Brain microvascular endothelial cell (primary cell): ENCODE measurements at regions not wholly inside any gene's neighbourhood (a gene's known extent, or its start where the extent isn't known, plus 50 kb on each side); places are given as distances from the start of the nearest gene placed in this dataset.

Experiments used
- DNase-seq: peaks from one replicate; pipeline ENCODE4 v3.0.0-alpha.2; 2020
- H3K27ac ChIP-seq: fragments of 250-450 bp; sonication (Bioruptor Pico); 2 replicates; pipeline ENCODE4 v1.5.1; 2020; ENCODE audit warnings: mild to moderate bottlenecking, moderate library complexity
- H3K27me3 ChIP-seq: fragments of 250-450 bp; sonication (Bioruptor Pico); replicated peaks from 2 replicates; pipeline ENCODE4 v1.5.1; 2020; ENCODE audit warnings: mild to moderate bottlenecking
- H3K36me3 ChIP-seq: fragments of 250-450 bp; sonication (Bioruptor Pico); replicated peaks from 2 replicates; pipeline ENCODE4 v1.5.1; 2020; ENCODE audit warnings: mild to moderate bottlenecking
- H3K4me3 ChIP-seq: 2 replicates; pipeline ENCODE4 v1.5.1; 2011; ENCODE audit warnings: low read depth, mild to moderate bottlenecking, control low read depth, low read length, moderate library complexity
- CTCF ChIP-seq: IDR thresholded peaks from 2 replicates; pipeline ENCODE4 v1.5.1; 2011; ENCODE audit warnings: low read depth, mild to moderate bottlenecking, moderate library complexity, low read length, control low read depth, inconsistent platforms; ENCODE audit errors: missing control alignments
- in situ Hi-C: cut with HindIII; loops from 2 replicates; pipeline ENCODE4 v1.10.0; 2017; ENCODE audit warnings: low sequenced_read_pairs, low pct_ligation_motif_present

DNA sequence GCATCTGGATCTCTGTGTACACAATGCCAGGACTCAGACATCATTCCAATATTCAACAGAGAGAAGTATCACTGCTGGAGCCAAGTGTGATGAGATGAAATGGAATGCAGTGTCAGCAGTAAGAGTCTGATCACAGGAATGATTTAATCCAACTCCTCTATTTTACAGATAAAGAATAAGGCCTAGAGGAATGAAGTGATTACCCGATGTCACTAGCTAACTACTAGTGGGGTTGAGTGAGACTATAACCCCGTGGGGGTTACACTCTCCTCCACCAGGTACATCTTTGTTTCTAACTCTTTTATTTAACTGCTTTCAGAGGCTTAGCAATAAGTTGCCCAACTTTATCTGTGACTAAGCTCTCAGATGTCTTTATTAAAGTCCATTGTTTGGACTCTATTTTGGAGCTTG lies 94.2 kb upstream of the FAT3 start:
- Histone ChIP-seq H3K27ac (no peak overlapping the region), H3K4me3 (no peak overlapping the region), H3K27me3 (no peaks in the 10 kb centered on the region), H3K36me3 (no peaks in the 10 kb centered on the region)
- no peak for TF ChIP-seq CTCF
- DNase-seq: peak; percentile 24
- in situ Hi-C loops: no loop called here

DNA sequence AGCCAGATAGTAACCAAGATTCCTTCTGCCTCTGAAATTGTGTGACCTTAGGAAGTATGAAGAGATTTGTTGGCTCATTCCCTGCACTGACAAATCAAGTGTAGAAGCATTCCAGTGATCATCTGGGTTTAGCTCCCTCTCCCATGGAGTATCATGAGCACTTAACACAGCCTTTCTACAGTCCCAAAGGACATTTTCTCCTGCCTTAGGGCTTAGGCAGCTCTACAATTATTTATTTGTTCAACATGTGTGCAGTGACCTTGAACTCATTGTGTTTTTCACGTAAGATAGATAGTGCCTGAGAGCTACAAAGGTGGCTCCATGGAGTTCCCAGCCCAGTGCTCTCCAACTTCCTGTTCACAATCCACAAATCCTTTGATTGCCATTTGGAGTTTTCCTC lies 94.8 kb upstream of the FAT3 start:
- Histone ChIP-seq H3K36me3 (no peaks in the 10 kb centered on the region), H3K27ac (no peak overlapping the region), H3K4me3 (no peak overlapping the region), H3K27me3 (no peaks in the 10 kb centered on the region)
- DNase-seq: no peak
- in situ Hi-C loops: no loop called here
- TF ChIP-seq CTCF: no peak

DNA sequence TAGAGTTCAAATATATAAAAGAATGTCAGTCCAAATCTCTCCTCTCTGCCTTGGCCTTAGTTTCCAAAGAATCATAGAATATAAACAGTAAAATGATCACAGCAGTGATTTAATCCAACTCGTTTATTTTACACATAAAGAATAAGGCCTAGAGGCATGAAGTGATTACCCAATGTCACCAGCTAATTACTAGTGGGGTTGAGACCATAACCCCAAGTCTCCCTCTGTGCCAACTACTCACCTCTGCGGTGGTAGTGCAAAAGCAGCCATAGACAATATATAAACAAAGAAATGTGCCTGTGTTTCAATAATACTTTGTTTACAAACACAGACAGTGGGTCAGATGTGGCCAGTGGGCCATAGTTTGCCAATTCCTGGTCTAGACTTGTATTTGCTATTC lies 96.6 kb upstream of the FAT3 start:
- DNase-seq: no peak
- Histone ChIP-seq H3K27me3 (no peaks in the 10 kb centered on the region), H3K27ac (no peak overlapping the region), H3K4me3 (no peak overlapping the region), H3K36me3 (no peaks in the 10 kb centered on the region)
- no peak for TF ChIP-seq CTCF
- in situ Hi-C loops: no loop called here

DNA sequence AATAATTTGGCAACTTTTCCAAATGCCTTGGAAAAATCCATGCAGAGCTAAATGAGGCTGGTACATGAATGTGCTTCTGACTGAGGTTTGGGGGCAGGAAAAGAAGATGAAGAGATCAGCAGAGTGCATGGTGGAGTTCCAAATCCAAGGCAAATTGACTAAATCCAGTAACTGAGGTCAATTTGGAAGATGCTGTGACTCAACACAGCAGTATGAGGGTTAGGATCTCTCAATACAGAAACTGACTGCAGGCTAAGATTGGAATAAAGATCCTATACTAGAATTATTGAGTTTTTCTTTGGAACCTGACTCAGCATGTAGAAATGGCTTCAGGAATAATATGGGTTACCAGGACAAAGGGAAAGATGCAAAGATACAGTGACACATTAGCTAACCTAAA lies 99.3 kb upstream of the FAT3 start:
- H3K27ac ChIP-seq: no peak overlapping the region
- H3K27me3 ChIP-seq: no peaks in the 10 kb centered on the region
- H3K36me3 ChIP-seq: no peaks in the 10 kb centered on the region
- no peak for DNase-seq
- TF ChIP-seq CTCF: no peak
- in situ Hi-C loops: no loop called here
- H3K4me3 ChIP-seq: no peak overlapping the region

GRCh38 chr11:92123540-92123939 lies 101.1 kb upstream of the FAT3 start:
- in situ Hi-C loops: no loop called here
- TF ChIP-seq CTCF: no peak
- no peak overlapping the region for H3K4me3 ChIP-seq
- no peaks in the 10 kb centered on the region for H3K36me3 ChIP-seq
- no peaks in the 10 kb centered on the region for H3K27me3 ChIP-seq
- DNase-seq: peak; percentile 13
- no peak overlapping the region for H3K27ac ChIP-seq

DNA sequence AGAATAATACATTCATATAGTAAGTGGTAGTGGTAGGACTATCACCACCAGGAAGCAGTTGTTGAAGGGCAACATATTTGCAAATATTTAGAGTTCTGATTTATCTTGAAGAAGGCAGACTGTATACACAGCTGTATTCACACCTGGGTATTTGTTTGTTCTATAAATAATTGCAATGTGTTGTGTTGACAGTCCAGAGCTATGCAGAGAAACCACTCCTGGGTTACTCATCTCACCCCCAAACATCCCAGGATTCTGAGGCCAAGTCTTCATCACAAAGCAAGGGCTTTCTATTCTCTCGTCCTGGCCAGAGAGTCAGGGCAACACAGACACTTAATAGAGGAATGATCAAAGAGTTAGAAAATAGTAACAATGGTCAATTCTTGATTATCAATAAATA lies 102.1 kb upstream of the FAT3 start:
- no peak overlapping the region for H3K27ac ChIP-seq
- DNase-seq: no peak
- no peak for TF ChIP-seq CTCF
- no peaks in the 10 kb centered on the region for H3K36me3 ChIP-seq
- in situ Hi-C loops: no loop called here
- no peaks in the 10 kb centered on the region for H3K27me3 ChIP-seq
- H3K4me3 ChIP-seq: no peak overlapping the region
